ENCODE measurements at regions not wholly inside any gene's neighbourhood (a gene's known extent, or its start where the extent isn't known, plus 50 kb on each side); places are given as distances from the start of the nearest gene placed in this dataset.

- DNase-seq: no peak
- Histone ChIP-seq H3K27ac (no peak overlapping the region), H3K9me3 (no peaks in the 10 kb centered on the region), H3K27me3 (no peaks in the 10 kb centered on the region), H3K36me3 (replicated peaks in 1 of 2; ENCODE audit: insufficient read depth in 1 of 2, low read depth in 2 of 2) (no peaks in the 10 kb centered on the region), H3K4me1 (no peaks in the 10 kb centered on the region), H3K4me3 (no peak overlapping the region)
- ATAC-seq: no peak
- no peak for TF ChIP-seq POLR2A (IDR thresholded peaks at IDR 0.05)
- no peak for TF ChIP-seq CTCF (IDR thresholded peaks at IDR 0.05)
- intact Hi-C loops (cut with DNase I): no loop called here
These were observed 334.0 kb downstream of the TRIB2 start for GRCh38 chr2:13050764-13051163.

DNA sequence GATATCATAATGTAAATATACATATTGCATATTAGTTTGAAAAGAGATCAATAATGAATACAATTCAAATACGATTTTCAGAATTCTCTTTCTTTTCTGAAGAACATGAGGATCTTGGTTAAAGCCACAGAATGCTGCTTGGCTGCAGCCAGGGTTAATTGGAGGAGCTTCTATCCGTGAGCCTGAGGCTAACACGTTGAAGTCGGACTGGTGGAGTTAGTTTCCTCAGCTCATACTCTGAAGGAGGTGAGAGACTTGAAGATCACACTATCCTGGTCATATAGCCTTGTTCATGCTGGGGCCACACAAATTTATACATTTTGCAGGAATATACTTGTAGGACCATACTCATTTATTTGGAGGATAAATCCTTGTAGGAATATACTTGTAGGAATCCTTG is 335.8 kb downstream of the TRIB2 start:
- Histone ChIP-seq H3K27me3 (no peaks in the 10 kb centered on the region), H3K27ac (no peak overlapping the region), H3K4me3 (no peak overlapping the region), H3K36me3 (replicated peaks in 1 of 2; ENCODE audit: insufficient read depth in 1 of 2, low read depth in 2 of 2) (no peaks in the 10 kb centered on the region), H3K4me1 (no peaks in the 10 kb centered on the region), H3K9me3 (no peaks in the 10 kb centered on the region)
- intact Hi-C loops (cut with DNase I): no loop called here
- no peak for DNase-seq
- ATAC-seq: no peak
- 18 to 30% methylated on average over 4 of the region's 4 CpGs for WGBS, 2 donors
- TF ChIP-seq POLR2A (IDR thresholded peaks at IDR 0.05) (no peak), CTCF (IDR thresholded peaks at IDR 0.05) (no peak)

DNA sequence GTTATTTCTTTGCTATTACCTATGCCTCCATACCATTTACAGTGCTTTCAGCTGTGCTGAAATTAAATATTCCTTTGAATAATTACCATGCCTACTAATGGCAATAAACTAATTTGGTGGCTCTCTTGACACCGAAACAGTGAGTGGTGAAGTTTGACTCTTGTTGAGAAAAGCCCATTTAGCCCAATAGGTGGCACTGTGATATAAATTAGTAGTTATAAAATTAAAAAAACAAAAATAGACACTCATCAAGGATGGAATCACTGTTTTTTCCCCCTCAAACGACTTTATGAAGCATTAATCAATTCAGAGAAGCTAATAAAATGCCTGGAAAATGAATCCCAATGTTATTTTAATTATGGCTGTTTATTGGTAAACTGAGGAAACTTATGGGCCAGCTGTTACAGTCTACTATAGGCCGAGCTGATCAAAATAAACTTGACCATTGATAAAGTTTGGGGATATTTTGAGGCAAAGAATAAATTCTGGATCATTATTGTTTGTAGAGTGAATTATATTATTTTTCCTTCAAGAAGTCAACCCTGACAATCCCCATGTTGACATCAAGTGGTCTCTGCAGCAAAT is 339.6 kb downstream of the TRIB2 start:
- 32 to 41% methylated on average over 3 of the region's 3 CpGs for WGBS, 2 donors
- Histone ChIP-seq H3K4me3 (no peak overlapping the region), H3K27me3 (no peaks in the 10 kb centered on the region), H3K36me3 (replicated peaks in 1 of 2; ENCODE audit: insufficient read depth in 1 of 2, low read depth in 2 of 2) (no peaks in the 10 kb centered on the region), H3K27ac (no peak overlapping the region), H3K4me1 (no peaks in the 10 kb centered on the region), H3K9me3 (no peaks in the 10 kb centered on the region)
- DNase-seq: no peak
- TF ChIP-seq CTCF (IDR thresholded peaks at IDR 0.05) (peak in 6 of 7 experiments; percentile 38 to 61 (median 45)), POLR2A (IDR thresholded peaks at IDR 0.05) (no peak)
- intact Hi-C loops (cut with DNase I): no loop called here
- ATAC-seq: no peak

DNA sequence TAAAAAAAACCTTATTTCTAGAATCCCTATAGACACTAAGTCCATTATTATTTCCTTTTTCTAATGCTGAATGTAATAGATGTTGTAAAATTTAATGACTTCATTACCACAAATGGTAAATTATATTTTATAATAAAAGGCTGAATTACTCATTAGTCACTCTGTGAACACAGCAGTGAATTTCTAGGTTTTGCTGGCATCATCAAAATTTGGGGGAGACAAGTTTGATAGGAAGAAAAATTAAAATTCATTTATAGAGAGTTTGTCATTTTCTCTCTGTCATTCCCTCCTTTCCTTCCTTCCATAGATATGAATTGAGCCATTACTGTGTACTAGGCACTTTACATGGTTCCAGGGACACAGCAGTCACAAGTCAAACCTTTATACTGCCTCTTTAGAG is 340.9 kb downstream of the TRIB2 start:
- DNase-seq (no peak), ATAC-seq (no peak)
- no peaks in the 10 kb centered on the region for H3K4me1 ChIP-seq
- intact Hi-C loops (cut with DNase I): no loop called here
- TF ChIP-seq POLR2A (IDR thresholded peaks at IDR 0.05): no peak
- no peak for TF ChIP-seq CTCF (IDR thresholded peaks at IDR 0.05)
- no peak overlapping the region for H3K4me3 ChIP-seq
- no peaks in the 10 kb centered on the region for H3K36me3 ChIP-seq (replicated peaks in 1 of 2; ENCODE audit: insufficient read depth in 1 of 2, low read depth in 2 of 2)
- no peak overlapping the region for H3K27ac ChIP-seq
- no peaks in the 10 kb centered on the region for H3K9me3 ChIP-seq
- no peaks in the 10 kb centered on the region for H3K27me3 ChIP-seq

- Histone ChIP-seq H3K27ac (no peak overlapping the region), H3K4me3 (no peak overlapping the region), H3K4me1 (no peaks in the 10 kb centered on the region), H3K36me3 (replicated peaks in 1 of 2; ENCODE audit: insufficient read depth in 1 of 2, low read depth in 2 of 2) (no peaks in the 10 kb centered on the region), H3K27me3 (no peaks in the 10 kb centered on the region), H3K9me3 (no peaks in the 10 kb centered on the region)
- ATAC-seq: no peak
- WGBS, 2 donors: 41 to 48% methylated on average over 1 of the region's 1 CpG
- intact Hi-C loops (cut with DNase I): no loop called here
- TF ChIP-seq POLR2A (IDR thresholded peaks at IDR 0.05) (no peak), CTCF (IDR thresholded peaks at IDR 0.05) (no peak)
- DNase-seq: no peak
These were observed 349.9 kb downstream of the TRIB2 start for GRCh38 chr2:13066676-13067075.

Data from body of pancreas (tissue), 4 donors.